Left ventricle myocardium inferior (tissue), 1 donor: ENCODE measurements at regions not wholly inside any gene's neighbourhood (a gene's known extent, or its start where the extent isn't known, plus 50 kb on each side); places are given as distances from the start of the nearest gene placed in this dataset.
"Not testable (repeated sequence)": the region's sequence is repeated elsewhere in the genome, so short reads cannot be mapped to it uniquely, and the experiment has no call there.

ENCODE experiments used
- DNase-seq: peaks from one replicate; pipeline ENCODE4 v3.0.0-alpha.2; 2020
- H3K27ac ChIP-seq: fragments of 200-600 bp; replicated peaks from 2 replicates; pipeline ENCODE4 v1.8.0; 2021
- H3K27me3 ChIP-seq: fragments of 200-600 bp; 2 replicates; pipeline ENCODE4 v1.8.0; 2021; ENCODE audit warnings: low read depth
- H3K36me3 ChIP-seq: fragments of 200-600 bp; 2 replicates; pipeline ENCODE4 v1.8.0; 2021
- H3K4me1 ChIP-seq: fragments of 200-600 bp; 2 replicates; pipeline ENCODE4 v1.8.0; 2021
- H3K4me3 ChIP-seq: fragments of 200-600 bp; 2 replicates; pipeline ENCODE4 v1.8.0; 2021; ENCODE audit warnings: mild to moderate bottlenecking, moderate library complexity
- H3K9me3 ChIP-seq: fragments of 200-600 bp; replicated peaks from 2 replicates; pipeline ENCODE4 v1.8.0; 2021
- intact Hi-C: fragments of 100-400 bp; cut with micrococcal nuclease; formaldehyde crosslinking; loops from one replicate; pipeline ENCODE4 v1.11.0; 2022
- TF ChIP-seq, protein P1 (sequence below): fragments of 200-600 bp; IDR thresholded peaks from 2 replicates; pipeline ENCODE4 v1.8.0; 2021; ENCODE audit warnings: antibody characterized with exemption, mild to moderate bottlenecking, borderline replicate concordance
- donor health status: DM: no; HTN: yes; CAD: no; lungs with severe emphysema.

- TF ChIP-seq, protein P1, sequence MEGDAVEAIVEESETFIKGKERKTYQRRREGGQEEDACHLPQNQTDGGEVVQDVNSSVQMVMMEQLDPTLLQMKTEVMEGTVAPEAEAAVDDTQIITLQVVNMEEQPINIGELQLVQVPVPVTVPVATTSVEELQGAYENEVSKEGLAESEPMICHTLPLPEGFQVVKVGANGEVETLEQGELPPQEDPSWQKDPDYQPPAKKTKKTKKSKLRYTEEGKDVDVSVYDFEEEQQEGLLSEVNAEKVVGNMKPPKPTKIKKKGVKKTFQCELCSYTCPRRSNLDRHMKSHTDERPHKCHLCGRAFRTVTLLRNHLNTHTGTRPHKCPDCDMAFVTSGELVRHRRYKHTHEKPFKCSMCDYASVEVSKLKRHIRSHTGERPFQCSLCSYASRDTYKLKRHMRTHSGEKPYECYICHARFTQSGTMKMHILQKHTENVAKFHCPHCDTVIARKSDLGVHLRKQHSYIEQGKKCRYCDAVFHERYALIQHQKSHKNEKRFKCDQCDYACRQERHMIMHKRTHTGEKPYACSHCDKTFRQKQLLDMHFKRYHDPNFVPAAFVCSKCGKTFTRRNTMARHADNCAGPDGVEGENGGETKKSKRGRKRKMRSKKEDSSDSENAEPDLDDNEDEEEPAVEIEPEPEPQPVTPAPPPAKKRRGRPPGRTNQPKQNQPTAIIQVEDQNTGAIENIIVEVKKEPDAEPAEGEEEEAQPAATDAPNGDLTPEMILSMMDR: no peak
- H3K9me3 ChIP-seq: no peaks in the 10 kb centered on the region
Measured at GRCh38 chrX:77276742-77277141, 170.4 kb upstream of the FGF16 start.

DNA sequence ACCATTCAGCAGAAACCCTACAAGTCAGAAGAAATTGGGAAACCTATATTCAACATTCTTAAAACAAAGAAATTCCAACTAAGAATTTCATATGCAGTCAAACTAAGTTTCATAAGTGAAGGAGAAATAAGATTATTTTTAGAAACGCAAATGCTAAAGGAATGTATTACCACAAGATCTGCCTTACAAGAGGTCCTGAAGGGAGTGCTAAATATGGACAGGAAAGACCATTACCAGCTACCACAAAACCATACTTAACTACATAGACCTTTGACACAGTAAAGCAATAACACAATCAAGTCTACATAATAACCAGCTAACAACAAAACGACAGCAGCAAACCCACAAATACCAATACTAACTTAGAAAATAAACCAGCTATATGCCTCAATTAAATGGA is 169.3 kb upstream of the FGF16 start:
- no peak for DNase-seq
- no peak overlapping the region for H3K4me3 ChIP-seq
- no peaks in the 10 kb centered on the region for H3K9me3 ChIP-seq
- no peaks in the 10 kb centered on the region for H3K36me3 ChIP-seq
- intact Hi-C loops: no loop called here
- no peaks in the 10 kb centered on the region for H3K27me3 ChIP-seq
- H3K4me1 ChIP-seq: no peaks in the 10 kb centered on the region
- TF ChIP-seq, protein P1: no peak
- no peak overlapping the region for H3K27ac ChIP-seq

More at GRCh38 chrX:77276742-77277141, 170.4 kb upstream of the FGF16 start:
- DNase-seq: no peak
- H3K27me3 ChIP-seq: no peaks in the 10 kb centered on the region
- H3K36me3 ChIP-seq: no peaks in the 10 kb centered on the region
- no peak overlapping the region for H3K4me3 ChIP-seq
- H3K4me1 ChIP-seq: no peaks in the 10 kb centered on the region
- H3K27ac ChIP-seq: no peak overlapping the region
- intact Hi-C loops: no loop called here

GRCh38 chrX:77279373-77279772 is 167.8 kb upstream of the FGF16 start:
- H3K27me3 ChIP-seq, H3K4me3 ChIP-seq, DNase-seq, H3K9me3 ChIP-seq, H3K27ac ChIP-seq, intact Hi-C loops, H3K36me3 ChIP-seq, H3K4me1 ChIP-seq: not testable (repeated sequence)

- Histone ChIP-seq H3K27me3 (no peaks in the 10 kb centered on the region), H3K9me3 (no peaks in the 10 kb centered on the region), H3K27ac (no peak overlapping the region), H3K4me1 (no peaks in the 10 kb centered on the region), H3K4me3 (no peak overlapping the region), H3K36me3 (no peaks in the 10 kb centered on the region)
- DNase-seq: no peak
- intact Hi-C loops: no loop called here
- TF ChIP-seq, protein P1: no peak
Measured at GRCh38 chrX:77293331-77293995, 153.7 kb upstream of the FGF16 start.

GRCh38 chrX:77298296-77298695 is 148.9 kb upstream of the FGF16 start:
- no peak overlapping the region for H3K27ac ChIP-seq
- TF ChIP-seq, protein P1: no peak
- DNase-seq: no peak
- no peak overlapping the region for H3K4me3 ChIP-seq
- H3K36me3 ChIP-seq: no peaks in the 10 kb centered on the region
- intact Hi-C loops: no loop called here
- H3K4me1 ChIP-seq: no peaks in the 10 kb centered on the region
- H3K9me3 ChIP-seq: no peaks in the 10 kb centered on the region
- H3K27me3 ChIP-seq: no peaks in the 10 kb centered on the region

DNA sequence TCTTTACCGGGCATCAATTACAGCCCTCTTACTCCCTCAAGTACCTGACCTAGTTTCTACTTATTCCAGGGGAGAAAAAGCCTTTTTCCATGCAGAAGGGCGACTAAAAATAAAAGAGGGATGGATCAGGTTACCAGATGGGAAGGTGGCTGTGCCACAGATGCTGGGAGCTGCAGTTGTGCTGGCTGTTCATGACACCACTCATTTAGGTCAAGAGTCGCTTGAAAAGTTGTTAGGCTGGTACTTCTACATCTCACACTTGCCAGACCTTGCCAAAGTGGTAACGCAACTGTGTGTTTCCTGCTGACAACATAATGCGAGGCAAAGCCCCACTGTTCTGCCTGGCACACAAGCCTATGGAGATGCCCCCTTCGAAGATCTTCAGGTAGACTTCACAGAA is 148.4 kb upstream of the FGF16 start:
- Histone ChIP-seq H3K36me3 (no peaks in the 10 kb centered on the region), H3K4me1 (no peaks in the 10 kb centered on the region), H3K9me3 (peaks cover 3% of the 10 kb centered on the region), H3K27ac (no peak overlapping the region), H3K27me3 (no peaks in the 10 kb centered on the region), H3K4me3 (no peak overlapping the region)
- no peak for DNase-seq
- TF ChIP-seq, protein P1: no peak
- intact Hi-C loops: no loop called here
